Esophagus (tissue), 2 donors: ENCODE measurements at regions not wholly inside any gene's neighbourhood (a gene's known extent, or its start where the extent isn't known, plus 50 kb on each side); places are given as distances from the start of the nearest gene placed in this dataset.
"Not testable (repeated sequence)": the region's sequence is repeated elsewhere in the genome, so short reads cannot be mapped to it uniquely, and the experiment has no call there.

Experiments used
- H3K27ac ChIP-seq, 2 donors: one replicate each; pipeline ENCODE4 v1.5.1; 2013; ENCODE audit warnings: low read depth in 2 of 2, mild to moderate bottlenecking in 2 of 2, inconsistent platforms in 1 of 2, low read length in 1 of 2, moderate library complexity in 1 of 2
- H3K27me3 ChIP-seq, 2 donors: one replicate each; pipeline ENCODE4 v1.6.1; 2013; ENCODE audit warnings: low read length in 2 of 2, control low read depth in 1 of 2, mild to moderate bottlenecking in 1 of 2; ENCODE audit not compliant: insufficient read depth in 2 of 2, control insufficient read depth in 1 of 2
- H3K36me3 ChIP-seq, 2 donors: one replicate each; pipeline ENCODE4 v1.6.1; 2013; ENCODE audit warnings: low read length in 1 of 2; ENCODE audit not compliant: control insufficient read depth in 2 of 2, insufficient read depth in 2 of 2
- H3K4me1 ChIP-seq, 2 donors: one replicate each; pipeline ENCODE4 v1.6.1; 2013; ENCODE audit warnings: low read length in 1 of 2; ENCODE audit not compliant: control insufficient read depth in 2 of 2, insufficient read depth in 2 of 2
- H3K4me3 ChIP-seq, 2 donors: one replicate each; pipeline ENCODE4 v1.5.1; 2013; ENCODE audit warnings: low read length in 2 of 2, mild to moderate bottlenecking in 2 of 2, low read depth in 1 of 2, moderate library complexity in 1 of 2
- H3K9me3 ChIP-seq, 2 donors: one replicate each; pipeline ENCODE4 v1.6.1; 2013; ENCODE audit warnings: mild to moderate bottlenecking in 2 of 2, low read depth in 1 of 2, low read length in 1 of 2, moderate library complexity in 1 of 2; ENCODE audit not compliant: control insufficient read depth in 2 of 2, insufficient read depth in 1 of 2
- WGBS, 2 donors: extraction: QIAGEN DNeasy Blood & Tissue Kit; methylation state at CpG; one replicate each; pipeline ENCODE4 v1.1.7; 2013; 5-methylcytosine and 5-hydroxymethylcytosine counted together
- donor health status: healthy with polysubstance abuse.
- donor health status: Bipolar disorder and iron deficiency.

DNA sequence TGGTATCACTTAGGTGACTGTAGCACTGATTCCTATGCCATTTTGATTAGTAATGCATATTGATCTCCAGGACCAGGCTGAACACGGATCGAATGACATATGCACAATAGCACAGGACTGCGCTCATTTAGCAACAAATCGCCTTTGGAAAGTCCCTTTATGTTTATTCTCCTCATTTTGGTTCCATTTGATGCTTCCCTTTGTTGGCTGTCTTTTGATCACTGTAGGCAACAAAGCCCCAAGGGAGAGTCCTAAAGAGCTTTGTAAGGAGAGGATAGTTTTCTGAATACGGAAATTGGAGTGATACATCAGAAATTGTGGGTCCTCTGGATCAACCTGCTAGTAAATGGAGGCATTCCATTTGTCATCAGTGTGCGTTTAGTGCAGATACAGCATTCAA, 1111.4 kb downstream of the SORCS1 start:
- WGBS, 2 donors = 80% methylated on average over 6 of the region's 6 CpGs
- Histone ChIP-seq H3K4me1 (no peaks in the 10 kb centered on the region), H3K27ac (no peak overlapping the region), H3K36me3 (no peaks in the 10 kb centered on the region), H3K9me3 (no peaks in the 10 kb centered on the region), H3K27me3 (no peaks in the 10 kb centered on the region), H3K4me3 (no peak overlapping the region)

- no peaks in the 10 kb centered on the region for H3K4me1 ChIP-seq
- WGBS, 2 donors = 10 to 22% methylated on average over 2 of the region's 2 CpGs
- no peaks in the 10 kb centered on the region for H3K9me3 ChIP-seq
- no peaks in the 10 kb centered on the region for H3K27me3 ChIP-seq
- H3K4me3 ChIP-seq = no peak overlapping the region
- no peaks in the 10 kb centered on the region for H3K36me3 ChIP-seq
- no peak overlapping the region for H3K27ac ChIP-seq
These were observed 1120.0 kb downstream of the SORCS1 start for GRCh38 chr10:106044503-106044902.

DNA sequence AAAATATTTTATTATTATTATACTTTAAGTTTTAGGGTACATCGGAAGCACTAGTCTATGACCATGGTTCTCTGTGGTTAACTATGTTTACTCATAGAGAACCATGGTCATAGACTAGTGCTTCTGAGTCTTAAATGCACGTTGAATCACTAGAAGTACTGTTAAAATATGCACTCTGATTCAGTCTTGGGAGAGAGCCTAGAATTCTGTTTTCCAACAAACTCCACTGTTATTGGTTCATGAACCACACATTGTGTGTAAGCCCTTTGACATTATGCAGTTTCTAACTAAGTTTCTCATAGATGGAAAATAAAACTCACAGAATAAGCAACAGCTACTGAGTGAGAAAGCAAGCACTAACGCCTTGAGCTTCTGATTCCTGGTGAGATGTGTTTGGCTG, 1120.6 kb downstream of the SORCS1 start:
- Histone ChIP-seq H3K4me3 (no peak overlapping the region), H3K9me3 (no peaks in the 10 kb centered on the region), H3K4me1 (no peaks in the 10 kb centered on the region), H3K27me3 (no peaks in the 10 kb centered on the region), H3K36me3 (no peaks in the 10 kb centered on the region), H3K27ac (no peak overlapping the region)
- WGBS, 2 donors = 37 to 48% methylated on average over 3 of the region's 3 CpGs

- 91 to 98% methylated on average over 1 of the region's 1 CpG for WGBS, 2 donors
These were observed 1126.3 kb downstream of the SORCS1 start for GRCh38 chr10:106038246-106038645.

GRCh38 chr10:106033065-106033464, 1131.4 kb downstream of the SORCS1 start:
- no peaks in the 10 kb centered on the region for H3K27me3 ChIP-seq
- no peaks in the 10 kb centered on the region for H3K4me1 ChIP-seq
- H3K9me3 ChIP-seq = no peaks in the 10 kb centered on the region
- H3K4me3 ChIP-seq = no peak overlapping the region
- no peaks in the 10 kb centered on the region for H3K36me3 ChIP-seq
- H3K27ac ChIP-seq = no peak overlapping the region

More at GRCh38 chr10:106038246-106038645, 1126.3 kb downstream of the SORCS1 start:
- H3K4me1 ChIP-seq = no peaks in the 10 kb centered on the region
- no peak overlapping the region for H3K4me3 ChIP-seq
- H3K9me3 ChIP-seq = no peaks in the 10 kb centered on the region
- H3K27ac ChIP-seq = no peak overlapping the region
- H3K36me3 ChIP-seq = no peaks in the 10 kb centered on the region
- no peaks in the 10 kb centered on the region for H3K27me3 ChIP-seq

DNA sequence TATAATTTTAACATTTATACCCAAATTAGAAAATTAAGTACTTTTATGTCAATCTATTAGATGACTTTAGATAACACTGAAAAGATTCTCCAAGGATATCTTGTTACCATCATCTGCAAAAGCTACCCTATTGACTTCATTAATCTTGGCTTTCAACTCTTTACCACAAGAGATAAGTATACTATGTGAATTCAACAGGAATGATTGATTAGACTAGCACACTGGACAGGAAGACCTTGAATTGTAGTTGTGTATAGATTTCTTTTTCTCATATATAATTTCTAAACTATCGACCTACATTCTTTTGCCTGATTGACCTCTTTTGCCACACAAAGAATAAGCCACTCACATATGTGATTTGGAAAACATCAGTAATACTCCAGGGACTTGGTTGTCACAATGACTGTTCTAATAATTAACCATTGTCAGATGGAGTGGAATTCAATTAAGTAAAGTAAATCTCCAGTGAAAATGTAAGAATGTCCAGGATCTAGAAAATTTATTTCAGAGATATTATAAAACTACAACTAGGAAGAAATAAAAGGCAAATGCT, 1132.0 kb downstream of the SORCS1 start:
- no peak overlapping the region for H3K27ac ChIP-seq
- H3K9me3 ChIP-seq = no peaks in the 10 kb centered on the region
- H3K4me1 ChIP-seq = no peaks in the 10 kb centered on the region
- 31 to 47% methylated on average over 1 of the region's 1 CpG for WGBS, 2 donors
- H3K27me3 ChIP-seq = no peaks in the 10 kb centered on the region
- no peaks in the 10 kb centered on the region for H3K36me3 ChIP-seq
- H3K4me3 ChIP-seq = no peak overlapping the region

DNA sequence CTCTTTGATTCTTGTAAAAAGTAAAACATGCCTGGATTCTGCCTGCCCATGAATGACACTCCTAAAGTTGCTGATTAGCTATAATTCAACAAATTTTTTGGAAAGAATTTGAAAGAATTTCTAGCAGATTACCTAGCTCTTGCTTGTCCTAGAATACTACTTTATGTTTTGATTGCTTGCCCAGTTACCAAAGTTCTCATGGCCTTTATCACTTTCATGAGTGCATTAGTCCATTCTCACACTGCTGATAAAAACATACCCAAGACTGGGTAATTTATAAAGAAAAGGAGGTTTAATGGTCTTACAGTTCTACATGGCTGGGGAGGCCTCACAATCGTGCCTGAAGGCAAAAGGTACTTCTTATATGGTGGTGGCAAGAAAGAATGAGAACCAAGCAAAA, 1137.3 kb downstream of the SORCS1 start:
- H3K4me1 ChIP-seq = no peaks in the 10 kb centered on the region
- no peaks in the 10 kb centered on the region for H3K36me3 ChIP-seq
- no peaks in the 10 kb centered on the region for H3K27me3 ChIP-seq
- H3K27ac ChIP-seq = no peak overlapping the region
- WGBS, 2 donors = 37 to 41% methylated on average over 1 of the region's 1 CpG
- H3K9me3 ChIP-seq = no peaks in the 10 kb centered on the region
- H3K4me3 ChIP-seq = no peak overlapping the region

GRCh38 chr10:106025208-106025811, 1139.2 kb downstream of the SORCS1 start:
- Histone ChIP-seq H3K4me1 (no peaks in the 10 kb centered on the region), H3K27me3 (no peaks in the 10 kb centered on the region), H3K36me3 (no peaks in the 10 kb centered on the region), H3K9me3 (no peaks in the 10 kb centered on the region), H3K4me3 (no peak overlapping the region), H3K27ac (no peak overlapping the region)

DNA sequence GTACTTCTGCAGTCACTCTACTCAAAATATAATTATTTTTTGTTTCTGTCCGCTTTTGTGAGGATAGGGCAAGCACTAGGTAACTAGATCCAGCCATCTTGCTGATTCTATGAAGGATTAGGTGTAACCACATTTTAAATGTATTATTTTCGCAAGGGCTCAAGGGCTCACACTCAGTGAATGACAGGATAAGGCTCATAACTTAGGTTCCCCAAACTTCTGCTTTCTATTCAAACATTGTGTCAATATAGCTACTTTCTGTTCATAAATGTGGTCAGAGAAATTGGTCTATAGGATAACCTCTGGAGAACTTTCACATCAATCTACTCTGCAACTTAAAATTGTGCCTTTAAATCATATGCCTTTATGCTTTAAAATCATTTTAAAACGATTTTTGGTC, 1141.2 kb downstream of the SORCS1 start:
- no peaks in the 10 kb centered on the region for H3K36me3 ChIP-seq
- 70 to 72% methylated on average over 3 of the region's 3 CpGs for WGBS, 2 donors
- no peaks in the 10 kb centered on the region for H3K4me1 ChIP-seq
- H3K27me3 ChIP-seq = no peaks in the 10 kb centered on the region
- H3K4me3 ChIP-seq = no peak overlapping the region
- no peak overlapping the region for H3K27ac ChIP-seq
- H3K9me3 ChIP-seq = no peaks in the 10 kb centered on the region

GRCh38 chr10:106019559-106019958, 1144.9 kb downstream of the SORCS1 start:
- not testable (repeated sequence) for H3K27ac ChIP-seq, H3K4me1 ChIP-seq, H3K4me3 ChIP-seq, H3K9me3 ChIP-seq, H3K36me3 ChIP-seq, H3K27me3 ChIP-seq
- 76 to 90% methylated on average over 6 of the region's 6 CpGs for WGBS, 2 donors
